ENCODE measurements at regions not wholly inside any gene's neighbourhood (a gene's known extent, or its start where the extent isn't known, plus 50 kb on each side); places are given as distances from the start of the nearest gene placed in this dataset.

GRCh38 chr13:28597641-28598040 lies 61.3 kb upstream of the POMP start:
- POLR2A ChIA-PET, result no interaction called here

GRCh38 chr13:28590461-28590860 lies 68.5 kb upstream of the POMP start:
- Histone ChIP-seq H3K36me3 (ENCODE audit: control insufficient read depth in 2 of 2, insufficient read depth in 1 of 2, low read length in 2 of 2) (no peaks in the 10 kb centered on the region), H3K4me1 (ENCODE audit: control insufficient read depth, insufficient read depth, low read length) (no peaks in the 10 kb centered on the region), H3K4me3 (ENCODE audit: low read depth, low read length) (no peak overlapping the region), H3K9me3 (ENCODE audit: control insufficient read depth, insufficient read depth, low read depth, low read length) (no peaks in the 10 kb centered on the region), H3K27ac (ENCODE audit: extremely low read depth, low read depth, low read length) (no peak overlapping the region)
- CTCF ChIA-PET, result interaction anchor here (0.6 kb wide), 1 partner anchor 1542 kb away, joined by 4 read pairs; no protein-coding TSS in a partner anchor
- POLR2A ChIA-PET, result no interaction called here
- no peak for TF ChIP-seq BCL6B (tag by site-specific recombination; IDR thresholded peaks at IDR 0.05)
- no peak for TF ChIP-seq WT1 (tag by site-specific recombination; IDR thresholded peaks at IDR 0.05)
- TF ChIP-seq ZNF518A (tag by site-specific recombination; conservative IDR thresholded peaks at IDR 0.05; ENCODE audit: low read depth), result no peak
- TF ChIP-seq ZNF701 (tag by site-specific recombination; IDR thresholded peaks at IDR 0.05), result no peak
- TF ChIP-seq ZFP3 (tag by site-specific recombination; IDR thresholded peaks at IDR 0.05; ENCODE audit: low read depth), result no peak

More at GRCh38 chr13:28597641-28598040, 61.3 kb upstream of the POMP start:
- Histone ChIP-seq H3K27ac (ENCODE audit: extremely low read depth, low read depth, low read length) (no peak overlapping the region), H3K9me3 (ENCODE audit: control insufficient read depth, insufficient read depth, low read depth, low read length) (no peaks in the 10 kb centered on the region), H3K4me3 (ENCODE audit: low read depth, low read length) (no peak overlapping the region), H3K4me1 (ENCODE audit: control insufficient read depth, insufficient read depth, low read length) (no peaks in the 10 kb centered on the region), H3K36me3 (ENCODE audit: control insufficient read depth in 2 of 2, insufficient read depth in 1 of 2, low read length in 2 of 2) (no peaks in the 10 kb centered on the region)
- CTCF ChIA-PET, result no interaction called here
- TF ChIP-seq ZNF18 (tag by site-specific recombination; IDR thresholded peaks at IDR 0.05) (no peak), SP7 (tag by site-specific recombination; IDR thresholded peaks at IDR 0.05) (no peak)

- Histone ChIP-seq H3K9me3 (ENCODE audit: control insufficient read depth, insufficient read depth, low read depth, low read length) (no peaks in the 10 kb centered on the region), H3K36me3 (ENCODE audit: control insufficient read depth in 2 of 2, insufficient read depth in 1 of 2, low read length in 2 of 2) (no peaks in the 10 kb centered on the region), H3K4me3 (ENCODE audit: low read depth, low read length) (no peak overlapping the region), H3K27ac (ENCODE audit: extremely low read depth, low read depth, low read length) (no peak overlapping the region), H3K4me1 (ENCODE audit: control insufficient read depth, insufficient read depth, low read length) (no peaks in the 10 kb centered on the region)
- ChIA-PET POLR2A (no interaction called here), CTCF (no interaction called here)
- TF ChIP-seq ZNF2 (tag by site-specific recombination; IDR thresholded peaks at IDR 0.05), result no peak
- peak; percentile 36; the same call in 1 of the 2 replicates for TF ChIP-seq PRDM6 (tag by site-specific recombination; IDR thresholded peaks at IDR 0.05)
These were observed 70.6 kb upstream of the POMP start for GRCh38 chr13:28588296-28588695.

All from HEK293 (cell line).